ENCODE measurements at regions not wholly inside any gene's neighbourhood (a gene's known extent, or its start where the extent isn't known, plus 50 kb on each side); places are given as distances from the start of the nearest gene placed in this dataset.

DNA sequence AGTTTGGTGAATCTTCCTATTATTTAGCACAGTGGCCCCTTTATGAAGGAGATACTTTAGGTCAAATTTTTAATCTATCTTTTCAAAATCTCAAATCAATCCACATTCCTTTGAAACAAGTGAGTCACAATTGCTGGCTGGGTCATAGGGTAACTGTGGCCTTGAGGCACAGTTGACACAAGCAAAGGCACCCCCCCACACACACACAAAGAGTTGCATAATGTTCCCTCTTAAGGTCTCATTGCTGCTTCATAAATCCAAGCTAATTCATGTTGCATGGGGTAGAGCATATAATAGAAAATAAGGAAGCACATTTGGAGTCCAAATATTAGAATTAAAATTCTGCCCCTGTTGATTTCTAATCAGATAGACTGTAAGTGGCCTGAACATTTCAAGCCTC lies 171.5 kb downstream of the DLEU7 start:
- TF ChIP-seq, protein P1, sequence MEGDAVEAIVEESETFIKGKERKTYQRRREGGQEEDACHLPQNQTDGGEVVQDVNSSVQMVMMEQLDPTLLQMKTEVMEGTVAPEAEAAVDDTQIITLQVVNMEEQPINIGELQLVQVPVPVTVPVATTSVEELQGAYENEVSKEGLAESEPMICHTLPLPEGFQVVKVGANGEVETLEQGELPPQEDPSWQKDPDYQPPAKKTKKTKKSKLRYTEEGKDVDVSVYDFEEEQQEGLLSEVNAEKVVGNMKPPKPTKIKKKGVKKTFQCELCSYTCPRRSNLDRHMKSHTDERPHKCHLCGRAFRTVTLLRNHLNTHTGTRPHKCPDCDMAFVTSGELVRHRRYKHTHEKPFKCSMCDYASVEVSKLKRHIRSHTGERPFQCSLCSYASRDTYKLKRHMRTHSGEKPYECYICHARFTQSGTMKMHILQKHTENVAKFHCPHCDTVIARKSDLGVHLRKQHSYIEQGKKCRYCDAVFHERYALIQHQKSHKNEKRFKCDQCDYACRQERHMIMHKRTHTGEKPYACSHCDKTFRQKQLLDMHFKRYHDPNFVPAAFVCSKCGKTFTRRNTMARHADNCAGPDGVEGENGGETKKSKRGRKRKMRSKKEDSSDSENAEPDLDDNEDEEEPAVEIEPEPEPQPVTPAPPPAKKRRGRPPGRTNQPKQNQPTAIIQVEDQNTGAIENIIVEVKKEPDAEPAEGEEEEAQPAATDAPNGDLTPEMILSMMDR (IDR thresholded peaks at IDR 0.05) = no peak
- TF ChIP-seq POLR2A (IDR thresholded peaks at IDR 0.05) = no peak

All from body of pancreas (tissue), 4 donors.